Calu3 (cell line): ENCODE measurements at regions not wholly inside any gene's neighbourhood (a gene's known extent, or its start where the extent isn't known, plus 50 kb on each side); places are given as distances from the start of the nearest gene placed in this dataset.

Experiments
- BruUV-seq: library from RNA; stranded (reverse); fragments of 400-500 nt; replicated peaks from 2 replicates; lab custom pipeline; 2021; lab: Mats Ljungman, UMichigan
- CTCF ChIA-PET: fragments of 300-600 bp; sonication (Branson Sonifier 250); formaldehyde crosslinking; loops from one replicate; lab custom pipeline; 2022; ENCODE audit warnings: antibody characterized with exemption; lab: Charles Lee
- DNase-seq: peaks from one replicate; pipeline ENCODE4 v3.0.0; 2022
- H3K27ac Mint-ChIP-seq: one replicate; pipeline ENCODE4 v1.8.0; 2022; ENCODE audit warnings: mixed read lengths; ENCODE audit not compliant: unreplicated experiment
- H3K27me3 Mint-ChIP-seq: one replicate; pipeline ENCODE4 v1.8.0; 2022; ENCODE audit warnings: mixed read lengths; ENCODE audit not compliant: unreplicated experiment
- H3K36me3 Mint-ChIP-seq: one replicate; pipeline ENCODE4 v1.8.0; 2022; ENCODE audit warnings: mild to moderate bottlenecking, moderate library complexity, mixed read lengths; ENCODE audit not compliant: insufficient read depth, unreplicated experiment
- H3K4me1 Mint-ChIP-seq: one replicate; pipeline ENCODE4 v1.8.0; 2022; ENCODE audit warnings: mild to moderate bottlenecking, low read depth, mixed read lengths; ENCODE audit not compliant: unreplicated experiment
- H3K4me3 Mint-ChIP-seq: one replicate; pipeline ENCODE4 v1.8.0; 2022; ENCODE audit warnings: mild to moderate bottlenecking, low read depth, moderate library complexity, mixed read lengths; ENCODE audit not compliant: unreplicated experiment
- H3K9me3 Mint-ChIP-seq: one replicate; pipeline ENCODE4 v1.8.0; 2022; ENCODE audit warnings: low read depth, mixed read lengths; ENCODE audit not compliant: unreplicated experiment
- intact Hi-C: fragments of 100-400 bp; cut with micrococcal nuclease; formaldehyde crosslinking; loops from one replicate; pipeline ENCODE4 v1.10.0; 2022; ENCODE audit not compliant: unreplicated experiment
- TF ChIP-seq, protein P1 (sequence below): fragments of 200-600 bp; IDR thresholded peaks from one replicate; pipeline ENCODE4 v1.8.0; 2022; ENCODE audit warnings: antibody characterized with exemption; ENCODE audit not compliant: unreplicated experiment

DNA sequence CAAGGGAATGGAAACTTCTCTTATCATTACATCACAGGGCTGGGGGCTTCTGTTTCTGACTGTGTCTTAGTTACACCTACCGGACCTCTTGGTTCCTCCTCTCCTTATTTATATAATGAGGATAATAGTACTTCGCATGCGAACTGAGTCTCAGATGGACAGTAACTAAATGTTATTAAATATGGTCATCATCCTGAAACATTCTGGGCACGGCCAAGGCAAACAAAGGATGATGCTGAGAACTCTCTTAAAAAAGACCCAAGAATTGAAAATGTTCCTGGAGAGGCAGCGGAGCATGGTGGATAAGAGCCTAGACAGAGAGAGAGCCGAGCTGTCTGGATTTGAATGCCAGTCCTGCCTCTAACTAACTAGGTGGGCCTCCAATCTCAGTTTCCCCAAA is 119.8 kb upstream of the SASH1 start:
- no peak overlapping the region for H3K27ac Mint-ChIP-seq
- intact Hi-C loops: no loop called here
- no peak for DNase-seq
- CTCF ChIA-PET: no interaction called here
- H3K9me3 Mint-ChIP-seq: no peaks in the 10 kb centered on the region
- BruUV-seq: no TSS peak
- H3K4me3 Mint-ChIP-seq: no peak overlapping the region
- TF ChIP-seq, protein P1, sequence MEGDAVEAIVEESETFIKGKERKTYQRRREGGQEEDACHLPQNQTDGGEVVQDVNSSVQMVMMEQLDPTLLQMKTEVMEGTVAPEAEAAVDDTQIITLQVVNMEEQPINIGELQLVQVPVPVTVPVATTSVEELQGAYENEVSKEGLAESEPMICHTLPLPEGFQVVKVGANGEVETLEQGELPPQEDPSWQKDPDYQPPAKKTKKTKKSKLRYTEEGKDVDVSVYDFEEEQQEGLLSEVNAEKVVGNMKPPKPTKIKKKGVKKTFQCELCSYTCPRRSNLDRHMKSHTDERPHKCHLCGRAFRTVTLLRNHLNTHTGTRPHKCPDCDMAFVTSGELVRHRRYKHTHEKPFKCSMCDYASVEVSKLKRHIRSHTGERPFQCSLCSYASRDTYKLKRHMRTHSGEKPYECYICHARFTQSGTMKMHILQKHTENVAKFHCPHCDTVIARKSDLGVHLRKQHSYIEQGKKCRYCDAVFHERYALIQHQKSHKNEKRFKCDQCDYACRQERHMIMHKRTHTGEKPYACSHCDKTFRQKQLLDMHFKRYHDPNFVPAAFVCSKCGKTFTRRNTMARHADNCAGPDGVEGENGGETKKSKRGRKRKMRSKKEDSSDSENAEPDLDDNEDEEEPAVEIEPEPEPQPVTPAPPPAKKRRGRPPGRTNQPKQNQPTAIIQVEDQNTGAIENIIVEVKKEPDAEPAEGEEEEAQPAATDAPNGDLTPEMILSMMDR: no peak
- no peaks in the 10 kb centered on the region for H3K36me3 Mint-ChIP-seq
- peaks cover 11% of the 10 kb centered on the region for H3K4me1 Mint-ChIP-seq
- H3K27me3 Mint-ChIP-seq: no peaks in the 10 kb centered on the region

GRCh38 chr6:148223424-148223842 is 119.2 kb upstream of the SASH1 start:
- Mint-ChIP-seq H3K4me1 (peaks cover 11% of the 10 kb centered on the region), H3K27me3 (no peaks in the 10 kb centered on the region), H3K36me3 (no peaks in the 10 kb centered on the region), H3K27ac (no peak overlapping the region), H3K9me3 (no peaks in the 10 kb centered on the region), H3K4me3 (no peak overlapping the region)
- BruUV-seq: no TSS peak
- intact Hi-C loops: no loop called here
- TF ChIP-seq, protein P1: no peak
- DNase-seq: no peak
- CTCF ChIA-PET: interaction anchor here (0.7 kb wide), 1 partner anchor 52 kb away, joined by 3 read pairs; no protein-coding TSS in a partner anchor

DNA sequence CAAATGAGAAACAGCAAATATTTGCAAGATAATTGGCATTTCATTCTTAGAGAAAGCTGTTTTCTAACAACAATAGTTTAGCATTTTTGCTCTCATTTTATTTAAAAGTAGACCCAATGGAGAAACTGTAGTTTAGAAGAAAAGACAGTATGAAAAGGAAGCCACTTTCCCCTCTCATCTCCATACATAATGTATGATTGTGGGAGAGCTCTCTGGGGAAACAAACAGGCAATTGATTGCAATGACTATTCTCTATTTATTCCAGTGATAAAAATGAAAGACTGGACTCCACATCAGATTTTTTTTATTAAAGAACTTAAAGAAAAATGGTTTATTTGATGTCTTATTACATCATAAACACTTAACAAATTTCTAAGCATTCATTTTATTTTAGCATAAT is 116.8 kb upstream of the SASH1 start:
- intact Hi-C loops: no loop called here
- peaks cover 11% of the 10 kb centered on the region for H3K4me1 Mint-ChIP-seq
- BruUV-seq: no TSS peak

DNA sequence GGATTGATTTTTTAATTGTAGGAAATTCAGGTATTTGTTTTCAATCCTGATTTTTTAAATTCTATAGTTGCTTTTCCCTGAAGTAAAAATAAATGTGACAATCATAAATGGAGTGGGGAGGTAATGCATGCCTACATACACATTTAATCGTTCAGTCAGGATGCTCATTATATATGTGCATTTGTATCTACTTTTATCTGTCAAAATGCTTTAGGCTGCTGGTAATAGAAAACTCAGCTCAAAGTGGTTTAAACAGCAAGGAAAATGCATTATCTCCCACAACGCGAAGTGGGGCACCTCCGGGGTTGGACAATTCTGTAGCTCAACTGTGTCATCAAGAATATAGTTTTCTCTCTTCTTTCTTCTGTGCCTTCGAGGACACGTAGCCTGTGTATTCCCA is 116.4 kb upstream of the SASH1 start:
- Mint-ChIP-seq H3K4me3 (no peak overlapping the region), H3K36me3 (no peaks in the 10 kb centered on the region), H3K4me1 (peaks cover 9% of the 10 kb centered on the region), H3K27me3 (no peaks in the 10 kb centered on the region), H3K9me3 (no peaks in the 10 kb centered on the region), H3K27ac (no peak overlapping the region)
- CTCF ChIA-PET: no interaction called here
- DNase-seq: no peak
- no TSS peak for BruUV-seq
- TF ChIP-seq, protein P1: no peak
- intact Hi-C loops: no loop called here

More for the DNA sequence above, 116.8 kb upstream of the SASH1 start:
- CTCF ChIA-PET: interaction anchor here (1.2 kb wide), 1 partner anchor 12 kb away, joined by 6 read pairs; no protein-coding TSS in a partner anchor
- DNase-seq: no peak
- Mint-ChIP-seq H3K9me3 (no peaks in the 10 kb centered on the region), H3K36me3 (no peaks in the 10 kb centered on the region), H3K27ac (no peak overlapping the region), H3K27me3 (no peaks in the 10 kb centered on the region), H3K4me3 (no peak overlapping the region)
- TF ChIP-seq, protein P1: no peak
